NCI-H146 treated with DMSO at 0.1 percent for 48 hours (cell line): ENCODE measurements at regions not wholly inside any gene's neighbourhood (a gene's known extent, or its start where the extent isn't known, plus 50 kb on each side); places are given as distances from the start of the nearest gene placed in this dataset.

Experiments
- DNase-seq: peaks from one replicate; lab custom pipeline; 2025; ENCODE audit not compliant: unreplicated experiment; lab: John Stamatoyannopoulos, UW

DNA sequence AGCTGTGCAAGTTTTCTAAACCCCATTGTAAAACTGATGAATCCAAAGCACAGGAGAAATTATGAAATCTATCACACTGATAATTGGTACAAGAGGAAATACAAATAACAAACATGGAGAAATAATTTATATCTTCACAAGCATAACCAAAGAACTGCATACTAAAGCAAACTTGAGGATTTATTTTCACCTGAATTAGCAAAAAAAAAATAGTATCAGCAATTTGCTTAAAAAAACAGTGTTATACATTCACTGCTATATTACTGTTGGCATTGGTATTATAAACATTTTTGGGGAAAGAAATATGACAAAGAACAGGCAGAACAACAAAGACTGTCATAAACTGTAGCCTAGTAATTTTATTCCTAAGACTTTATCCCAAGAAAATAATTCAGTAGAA is 230.8 kb upstream of the NRP1 start:
- DNase-seq = no peak

GRCh38 chr10:33559105-33559504 is 224.6 kb upstream of the NRP1 start:
- DNase-seq = no peak

GRCh38 chr10:33557313-33557712 is 222.8 kb upstream of the NRP1 start:
- DNase-seq = no peak

DNA sequence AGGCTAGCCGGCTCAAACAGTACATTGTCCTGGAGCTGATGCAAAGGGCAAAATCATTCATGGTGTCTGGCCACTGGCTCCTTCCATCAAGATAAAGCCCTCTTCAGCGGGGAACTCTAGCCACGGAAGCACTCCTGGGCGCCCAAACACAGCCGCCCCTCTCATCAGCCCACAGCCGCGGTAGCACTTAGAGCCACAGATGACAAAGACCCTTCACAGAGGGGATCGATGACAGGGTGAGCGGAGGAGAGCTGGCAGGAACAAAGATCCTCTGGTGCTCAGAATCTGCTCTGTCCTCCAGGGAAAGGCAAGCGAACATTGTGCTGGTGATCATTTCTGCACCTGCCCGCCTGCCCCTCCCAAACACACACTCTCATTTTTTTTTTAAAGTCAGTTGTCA is 222.2 kb upstream of the NRP1 start:
- DNase-seq = peak; percentile 7

DNA sequence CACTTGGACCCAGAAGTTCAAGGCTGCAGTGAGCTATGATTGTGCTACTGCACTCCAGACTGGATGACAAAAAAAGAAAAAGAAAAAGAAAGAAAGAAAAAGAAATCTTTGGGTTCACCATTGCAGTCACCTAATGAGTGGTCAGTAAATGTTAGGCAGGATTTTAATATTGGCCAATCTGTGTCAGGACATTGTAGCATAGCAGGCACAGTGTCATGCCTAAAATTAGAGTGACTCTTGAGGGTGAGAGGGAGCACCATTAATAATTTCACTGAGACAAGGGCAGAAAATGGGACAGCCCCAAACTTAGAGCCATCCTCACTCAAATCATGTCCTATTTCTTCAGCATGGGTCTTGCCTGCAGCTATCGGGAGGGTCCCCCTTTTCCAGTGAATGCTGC is 221.6 kb upstream of the NRP1 start:
- no peak for DNase-seq

- peak; percentile 62 for DNase-seq
These were observed 219.5 kb upstream of the NRP1 start for GRCh38 chr10:33553748-33554571.

DNA sequence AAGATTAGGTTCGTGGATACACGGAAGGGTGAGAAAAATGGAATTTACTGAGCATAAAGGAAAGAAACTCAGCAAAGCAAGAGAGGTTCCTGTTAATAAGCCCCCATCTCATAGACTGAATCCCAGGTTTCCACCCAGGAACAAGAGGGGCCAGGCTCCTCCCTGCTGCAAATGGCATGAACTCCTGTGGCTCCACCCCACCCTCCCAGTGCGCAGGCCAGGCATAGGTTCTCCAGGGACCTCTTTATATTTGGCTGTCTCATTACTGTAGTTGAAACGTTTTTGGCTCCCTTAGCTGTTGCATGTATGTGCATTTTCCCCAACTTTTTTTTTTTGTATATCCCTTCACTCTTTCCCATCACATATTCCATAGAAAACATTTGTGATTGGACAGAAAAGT is 217.8 kb upstream of the NRP1 start:
- DNase-seq = no peak

DNA sequence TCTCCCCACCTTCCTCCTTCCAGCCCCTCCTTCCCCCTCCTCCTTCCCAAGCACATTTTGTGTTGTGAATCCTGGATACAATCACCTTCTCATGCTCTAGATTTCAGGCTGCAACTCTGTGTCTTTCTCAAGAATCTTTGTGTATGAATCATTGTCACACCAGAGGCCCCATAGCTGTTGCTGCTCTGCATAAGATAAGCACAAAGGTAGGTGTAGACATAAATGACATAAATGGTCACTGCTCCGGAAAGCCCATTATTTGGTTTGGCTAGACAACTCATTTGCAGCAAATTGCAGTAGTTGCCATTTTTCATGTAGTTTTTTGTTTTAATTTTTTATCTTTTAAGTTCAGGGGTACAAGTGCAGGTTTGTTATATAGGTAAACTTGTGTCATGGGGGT is 216.3 kb upstream of the NRP1 start:
- DNase-seq = no peak

GRCh38 chr10:33547976-33548375 is 213.5 kb upstream of the NRP1 start:
- peak; percentile 34 for DNase-seq

DNA sequence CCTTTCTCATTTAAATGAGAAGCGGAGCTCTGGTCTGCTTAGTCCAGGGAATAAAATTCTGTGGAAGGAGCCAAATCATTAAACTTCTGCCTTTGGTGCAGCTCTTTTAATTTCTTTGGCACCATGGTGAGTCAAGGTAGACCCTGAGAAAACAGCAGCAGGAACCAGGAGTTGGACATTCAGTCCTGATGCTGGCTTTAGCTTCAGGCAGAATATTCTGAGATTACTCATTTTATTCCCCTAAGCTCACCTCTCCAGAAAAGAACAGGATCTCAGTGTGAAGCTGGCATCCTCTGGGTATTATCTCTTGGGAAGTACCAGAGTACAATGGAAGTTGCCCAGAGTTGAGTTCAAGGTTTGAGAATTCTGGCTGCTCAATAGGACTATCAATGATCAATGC is 211.6 kb upstream of the NRP1 start:
- no peak for DNase-seq

DNA sequence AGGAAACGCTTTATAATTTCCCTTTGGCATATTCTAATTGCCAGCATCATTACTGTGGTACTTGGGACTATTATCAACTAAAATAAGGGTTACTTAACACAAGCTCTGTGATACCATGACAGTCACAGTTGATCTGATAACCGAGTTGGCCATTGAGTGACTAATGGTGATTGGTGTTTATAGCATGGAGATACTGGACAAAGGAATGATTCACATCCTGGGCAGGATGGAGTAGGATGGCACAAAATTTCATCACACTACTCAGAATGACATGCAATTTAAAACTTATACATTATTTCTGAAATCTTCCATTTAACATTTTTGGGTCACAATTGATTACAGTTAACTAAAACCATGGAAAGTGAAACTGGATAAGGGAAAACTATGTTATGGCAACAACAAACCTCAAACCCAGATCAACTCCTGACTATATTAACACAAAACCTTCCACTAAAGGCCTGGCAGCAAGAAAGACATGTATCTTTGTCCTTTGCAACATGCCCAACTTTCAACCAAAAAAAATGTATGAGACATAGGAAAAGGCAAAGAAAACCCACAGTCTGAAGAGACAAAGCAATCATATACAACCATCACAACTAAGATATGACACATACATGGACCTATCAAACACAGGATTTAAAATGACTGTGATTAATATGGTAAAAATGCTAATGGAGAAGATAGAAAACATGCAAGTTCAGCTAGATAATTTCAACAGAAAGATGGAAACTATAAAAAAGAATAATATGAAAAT is 208.5 kb upstream of the NRP1 start:
- no peak for DNase-seq

DNA sequence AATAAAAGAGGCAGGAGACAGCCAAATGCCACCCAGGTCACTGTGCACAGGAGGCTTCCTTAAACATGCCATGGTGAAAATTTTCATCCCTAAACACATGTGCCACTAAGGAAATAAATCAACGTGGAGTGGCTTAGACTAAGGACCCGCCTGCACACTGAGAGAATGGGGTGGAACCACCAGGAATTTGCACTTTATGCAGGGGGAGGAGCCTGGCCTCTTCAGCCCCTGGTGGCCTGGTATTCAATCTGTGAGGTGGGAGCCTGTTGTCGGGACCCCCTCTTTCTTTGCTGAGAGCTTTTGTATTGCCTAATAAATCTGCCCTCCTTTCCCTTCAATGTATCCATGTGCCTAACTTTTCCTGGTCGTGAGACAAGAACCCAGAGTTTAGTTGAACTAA is 204.6 kb upstream of the NRP1 start:
- DNase-seq = no peak

GRCh38 chr10:33537066-33537465 is 202.6 kb upstream of the NRP1 start:
- DNase-seq = no peak

DNA sequence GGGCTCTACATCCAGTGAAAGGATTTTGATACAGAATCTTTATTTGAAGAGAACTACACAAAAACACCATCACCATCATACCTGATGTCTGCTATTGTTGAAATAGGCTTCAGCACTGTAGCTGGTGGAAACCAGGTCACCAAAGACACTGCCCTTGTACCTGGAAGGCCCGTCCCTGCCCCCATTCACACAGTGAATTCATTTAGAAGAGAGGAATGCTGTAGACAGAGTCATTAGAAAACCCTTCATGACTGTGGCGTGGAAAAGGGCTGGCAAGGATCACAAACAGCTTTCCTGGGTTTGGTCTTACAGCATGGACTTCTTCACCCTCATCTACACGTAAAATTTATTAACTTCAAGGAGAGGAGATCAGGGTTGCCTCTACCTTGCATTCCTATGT is 202.0 kb upstream of the NRP1 start:
- DNase-seq = no peak

DNA sequence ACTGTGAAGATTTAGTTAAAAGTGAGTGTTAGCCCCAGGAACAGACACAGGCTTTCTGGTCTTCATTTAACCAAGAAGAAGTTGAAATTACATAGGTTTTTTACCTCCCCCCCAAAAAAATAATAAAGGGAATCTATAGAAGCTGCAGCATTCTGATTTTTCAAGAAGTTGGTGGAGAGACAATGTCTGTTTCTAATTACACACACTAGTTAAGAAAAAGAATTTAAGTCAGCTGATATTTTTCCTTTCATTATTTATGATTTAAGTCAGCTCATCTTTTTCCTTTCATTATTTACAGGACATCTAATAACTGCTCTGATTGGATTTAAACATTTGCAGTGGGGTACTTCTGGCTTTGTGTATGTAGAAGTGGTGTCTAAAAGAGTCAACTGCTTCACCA is 201.4 kb upstream of the NRP1 start:
- DNase-seq = no peak

GRCh38 chr10:33534416-33534815 is 199.9 kb upstream of the NRP1 start:
- no peak for DNase-seq

GRCh38 chr10:33533612-33534011 is 199.1 kb upstream of the NRP1 start:
- no peak for DNase-seq

DNA sequence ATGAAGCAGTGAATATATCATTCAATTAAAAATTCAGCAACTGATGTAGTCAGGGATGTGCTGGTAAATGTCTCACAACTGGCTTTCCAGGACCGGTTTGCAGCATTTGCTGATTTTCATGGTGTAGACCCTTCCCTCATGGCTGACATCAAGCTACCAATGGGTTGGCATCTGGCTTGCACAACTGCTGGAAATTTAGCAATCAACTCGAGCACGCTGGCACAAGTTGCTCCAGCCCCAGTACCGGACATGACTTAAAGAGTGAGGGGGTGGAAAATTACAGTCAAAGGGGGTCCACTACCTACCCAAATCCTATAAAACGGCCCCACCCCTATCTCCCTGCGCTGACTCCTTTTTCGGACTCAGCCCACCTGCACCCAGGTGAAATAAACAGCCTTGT is 198.4 kb upstream of the NRP1 start:
- no peak for DNase-seq

DNA sequence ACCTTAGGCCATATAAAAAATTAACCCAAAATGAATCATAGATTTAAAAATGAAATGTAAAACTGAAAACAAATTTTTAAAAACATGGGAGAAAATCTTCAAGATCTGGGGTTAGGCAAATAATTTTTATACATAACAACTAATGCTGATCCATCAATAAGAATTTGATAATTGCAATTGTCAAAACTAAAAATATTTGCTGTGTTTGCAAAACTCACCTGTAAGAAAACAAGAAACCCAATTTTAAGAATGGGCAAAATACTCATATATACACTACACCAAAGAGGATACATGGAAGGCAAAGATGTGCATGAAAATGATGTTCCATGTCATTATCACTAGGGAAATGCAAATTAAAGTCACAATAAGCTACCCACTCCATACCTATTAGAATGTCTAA is 194.8 kb upstream of the NRP1 start:
- DNase-seq = no peak

GRCh38 chr10:33524966-33525365 is 190.5 kb upstream of the NRP1 start:
- no peak for DNase-seq

DNA sequence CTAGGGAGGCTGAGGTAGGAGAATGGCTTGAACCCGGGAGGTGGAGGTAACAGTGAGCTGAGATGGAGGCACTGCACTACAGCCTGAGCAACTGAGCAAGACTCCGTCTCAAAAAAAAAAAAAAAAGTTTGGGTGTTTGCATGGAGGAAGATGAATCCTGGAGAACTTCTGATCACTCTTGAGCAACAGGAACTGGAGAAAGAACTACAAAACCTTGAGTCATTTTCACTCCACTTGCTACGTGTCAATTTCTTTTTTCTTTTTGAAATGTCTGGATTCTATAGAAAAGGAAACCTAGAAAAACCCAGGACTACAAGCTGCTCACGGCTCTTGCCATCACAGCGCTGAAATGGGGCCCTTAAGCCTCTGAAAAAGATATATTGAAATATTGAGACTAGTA is 189.6 kb upstream of the NRP1 start:
- no peak for DNase-seq

DNA sequence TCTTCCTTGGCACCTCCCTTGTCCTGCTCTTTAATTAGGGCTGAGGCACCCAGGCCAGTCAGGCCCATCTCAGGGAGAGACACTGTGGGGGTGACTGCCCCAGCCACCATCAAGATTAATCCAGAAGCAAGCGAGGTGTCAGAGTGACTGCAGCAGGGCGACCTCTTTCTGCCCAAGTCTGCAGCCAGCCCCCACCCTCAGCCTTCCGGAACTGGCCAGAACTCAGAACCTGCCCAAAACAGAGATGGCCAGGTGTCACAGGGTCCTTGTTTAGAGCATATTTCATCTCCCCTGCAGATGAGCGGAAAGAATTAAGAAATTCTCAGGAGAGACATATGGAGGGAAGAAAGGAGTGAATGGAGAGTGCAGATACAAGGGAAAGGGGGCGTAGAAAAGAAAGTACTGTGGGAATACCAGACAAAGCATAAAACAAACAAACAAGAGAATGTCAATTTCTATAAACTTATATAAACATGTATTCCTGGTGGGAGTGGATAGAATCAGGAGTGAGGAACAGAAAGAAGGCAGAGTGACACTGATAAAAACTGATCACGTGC is 188.8 kb upstream of the NRP1 start:
- no peak for DNase-seq
